ENCODE measurements at regions not wholly inside any gene's neighbourhood (a gene's known extent, or its start where the extent isn't known, plus 50 kb on each side); places are given as distances from the start of the nearest gene placed in this dataset.

- FAIRE-seq (no peak), DNase-seq (ENCODE audit: low spot score) (no peak), ATAC-seq (no peak)
- no TSS peak for BruUV-seq (replicated peaks)
- no peaks in the 10 kb centered on the region for H3K36me3 ChIP-seq (replicated peaks in 1 of 2; ENCODE audit: control insufficient read depth in 1 of 2, insufficient read depth in 2 of 2, low read length in 2 of 2)
- intact Hi-C loops (cut with micrococcal nuclease; ENCODE audit: unreplicated experiment): no loop called here
- H3K27ac ChIP-seq (ENCODE audit: extremely low read length, insufficient read depth, low read length): no peak overlapping the region
- 46% methylated on average over 15 of the region's 18 CpGs for WGBS (ENCODE audit: low lambda C conversion rate)
- ChIA-PET CTCF (ENCODE audit: low intra/inter-chr PET ratio, low total read pairs) (no interaction called here), POLR2A (no interaction called here)
- H3K4me1 ChIP-seq (ENCODE audit: insufficient read depth, low read length): no peaks in the 10 kb centered on the region
- H2AFZ ChIP-seq (ENCODE audit: low read length): no peak overlapping the region
- in situ Hi-C loops (cut with HindIII; ENCODE audit: extremely low pct_ligation_motif_present, low pct_unique_long_range_greater_than_20kb): no loop called here
- H3K79me2 ChIP-seq (ENCODE audit: insufficient read depth, low read length): no peaks in the 10 kb centered on the region
- H3K9ac ChIP-seq (ENCODE audit: insufficient read depth, low read depth, low read length): no peak overlapping the region
- no peaks in the 10 kb centered on the region for H4K20me1 ChIP-seq (ENCODE audit: insufficient read depth, low read length)
- H3K4me3 ChIP-seq (replicated peaks in 1 of 3; ENCODE audit: insufficient read depth in 1 of 3, low read depth in 2 of 3, low read length in 3 of 3): no peak overlapping the region
- no peaks in the 10 kb centered on the region for H3K9me3 ChIP-seq (ENCODE audit: low read length)
- peaks cover 12 to 58% of the 10 kb centered on the region in 2 experiments for H3K27me3 ChIP-seq (ENCODE audit: control insufficient read depth in 1 of 2, insufficient read depth in 2 of 2, low read length in 2 of 2)
- no peak overlapping the region for H3K4me2 ChIP-seq (ENCODE audit: low read depth, low read length)
- TF ChIP-seq TBP (CRISPR knock-in tag; IDR thresholded peaks at IDR 0.05) (no peak), SNRNP70 (IDR thresholded peaks at IDR 0.05; ENCODE audit: low read depth, low read length) (no peak), RBM39 (IDR thresholded peaks at IDR 0.05; ENCODE audit: low read depth, low read length, poor library complexity, severe bottlenecking) (no peak), ZNF788 (CRISPR knock-in tag; IDR thresholded peaks at IDR 0.05; ENCODE audit: borderline replicate concordance) (no peak), CAMTA2 (CRISPR knock-in tag; IDR thresholded peaks at IDR 0.05; ENCODE audit: borderline replicate concordance) (no peak), ZBTB8A (CRISPR knock-in tag; IDR thresholded peaks at IDR 0.05; ENCODE audit: borderline replicate concordance, low read depth) (no peak), NCOA5 (CRISPR knock-in tag; IDR thresholded peaks at IDR 0.05) (no peak), ATF1 (CRISPR knock-in tag; IDR thresholded peaks at IDR 0.05) (no peak), TGIF2 (CRISPR knock-in tag; IDR thresholded peaks at IDR 0.05) (no peak), CBX1 (IDR thresholded peaks at IDR 0.05; ENCODE audit: low read depth) (no peak), ZNF777 (CRISPR knock-in tag; IDR thresholded peaks at IDR 0.05) (no peak), ATF3 (CRISPR knock-in tag; IDR thresholded peaks at IDR 0.05) (no peak), SIN3B (IDR thresholded peaks at IDR 0.05; ENCODE audit: low read length) (no peak), ZNF33A (CRISPR knock-in tag; IDR thresholded peaks at IDR 0.05; ENCODE audit: borderline replicate concordance) (no peak), ARID4A (CRISPR knock-in tag; IDR thresholded peaks at IDR 0.05; ENCODE audit: borderline replicate concordance) (no peak), ZNF782 (CRISPR knock-in tag; IDR thresholded peaks at IDR 0.05; ENCODE audit: borderline replicate concordance) (no peak)
- TF ChIP-seq, protein P1, sequence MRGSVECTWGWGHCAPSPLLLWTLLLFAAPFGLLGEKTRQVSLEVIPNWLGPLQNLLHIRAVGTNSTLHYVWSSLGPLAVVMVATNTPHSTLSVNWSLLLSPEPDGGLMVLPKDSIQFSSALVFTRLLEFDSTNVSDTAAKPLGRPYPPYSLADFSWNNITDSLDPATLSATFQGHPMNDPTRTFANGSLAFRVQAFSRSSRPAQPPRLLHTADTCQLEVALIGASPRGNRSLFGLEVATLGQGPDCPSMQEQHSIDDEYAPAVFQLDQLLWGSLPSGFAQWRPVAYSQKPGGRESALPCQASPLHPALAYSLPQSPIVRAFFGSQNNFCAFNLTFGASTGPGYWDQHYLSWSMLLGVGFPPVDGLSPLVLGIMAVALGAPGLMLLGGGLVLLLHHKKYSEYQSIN (CRISPR knock-in tag; IDR thresholded peaks at IDR 0.05; ENCODE audit: borderline replicate concordance): no peak
- TF ChIP-seq, protein P2, sequence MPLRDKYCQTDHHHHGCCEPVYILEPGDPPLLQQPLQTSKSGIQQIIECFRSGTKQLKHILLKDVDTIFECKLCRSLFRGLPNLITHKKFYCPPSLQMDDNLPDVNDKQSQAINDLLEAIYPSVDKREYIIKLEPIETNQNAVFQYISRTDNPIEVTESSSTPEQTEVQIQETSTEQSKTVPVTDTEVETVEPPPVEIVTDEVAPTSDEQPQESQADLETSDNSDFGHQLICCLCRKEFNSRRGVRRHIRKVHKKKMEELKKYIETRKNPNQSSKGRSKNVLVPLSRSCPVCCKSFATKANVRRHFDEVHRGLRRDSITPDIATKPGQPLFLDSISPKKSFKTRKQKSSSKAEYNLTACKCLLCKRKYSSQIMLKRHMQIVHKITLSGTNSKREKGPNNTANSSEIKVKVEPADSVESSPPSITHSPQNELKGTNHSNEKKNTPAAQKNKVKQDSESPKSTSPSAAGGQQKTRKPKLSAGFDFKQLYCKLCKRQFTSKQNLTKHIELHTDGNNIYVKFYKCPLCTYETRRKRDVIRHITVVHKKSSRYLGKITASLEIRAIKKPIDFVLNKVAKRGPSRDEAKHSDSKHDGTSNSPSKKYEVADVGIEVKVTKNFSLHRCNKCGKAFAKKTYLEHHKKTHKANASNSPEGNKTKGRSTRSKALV (CRISPR knock-in tag; IDR thresholded peaks at IDR 0.05): no peak
Observed at GRCh38 chr22:48538291-48538820, 1289.3 kb downstream of the BRD1 start.

All from HepG2 (cell line).